Choroid plexus epithelial cell (primary cell): ENCODE measurements at regions not wholly inside any gene's neighbourhood (a gene's known extent, or its start where the extent isn't known, plus 50 kb on each side); places are given as distances from the start of the nearest gene placed in this dataset.
A peak's percentile ranks its signal among the peaks of the same experiment; 100 is the strongest.

Experiments used
- DNase-seq: peaks from one replicate; pipeline ENCODE4 v3.0.0-alpha.2; 2010; ENCODE audit warnings: low read depth
- H3K4me3 ChIP-seq: 2 replicates; pipeline ENCODE4 v1.5.1; 2011; ENCODE audit warnings: low read depth, mild to moderate bottlenecking, control low read depth, low read length, moderate library complexity
- TF ChIP-seq, protein P1 (sequence below): conservative IDR thresholded peaks from 2 replicates; pipeline ENCODE4 v1.5.1; 2011; ENCODE audit warnings: low read depth, mild to moderate bottlenecking, control low read depth, inconsistent platforms, low read length, moderate library complexity

DNA sequence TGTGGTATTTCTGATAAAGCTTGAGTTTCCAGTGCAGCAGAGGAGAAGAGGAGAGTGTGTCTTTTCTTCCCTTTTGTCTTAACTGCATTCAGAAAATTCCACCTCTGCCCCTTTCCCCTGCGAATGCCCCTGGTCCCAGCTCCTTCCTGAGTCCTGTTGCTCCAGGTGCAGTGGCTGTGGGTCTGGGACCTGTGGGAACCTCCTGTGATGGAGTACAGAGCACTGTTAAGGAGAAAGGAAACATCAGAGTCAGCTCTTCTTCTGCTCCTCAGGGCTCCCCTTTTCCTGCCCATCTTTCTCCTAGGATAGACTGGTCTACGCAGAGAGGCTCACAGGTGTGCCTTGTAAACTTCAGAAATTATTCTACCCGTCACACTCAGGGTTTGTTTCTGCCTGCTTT lies 165.8 kb upstream of the ROPN1 start:
- no peak overlapping the region for H3K4me3 ChIP-seq
- DNase-seq: no peak
- TF ChIP-seq, protein P1, sequence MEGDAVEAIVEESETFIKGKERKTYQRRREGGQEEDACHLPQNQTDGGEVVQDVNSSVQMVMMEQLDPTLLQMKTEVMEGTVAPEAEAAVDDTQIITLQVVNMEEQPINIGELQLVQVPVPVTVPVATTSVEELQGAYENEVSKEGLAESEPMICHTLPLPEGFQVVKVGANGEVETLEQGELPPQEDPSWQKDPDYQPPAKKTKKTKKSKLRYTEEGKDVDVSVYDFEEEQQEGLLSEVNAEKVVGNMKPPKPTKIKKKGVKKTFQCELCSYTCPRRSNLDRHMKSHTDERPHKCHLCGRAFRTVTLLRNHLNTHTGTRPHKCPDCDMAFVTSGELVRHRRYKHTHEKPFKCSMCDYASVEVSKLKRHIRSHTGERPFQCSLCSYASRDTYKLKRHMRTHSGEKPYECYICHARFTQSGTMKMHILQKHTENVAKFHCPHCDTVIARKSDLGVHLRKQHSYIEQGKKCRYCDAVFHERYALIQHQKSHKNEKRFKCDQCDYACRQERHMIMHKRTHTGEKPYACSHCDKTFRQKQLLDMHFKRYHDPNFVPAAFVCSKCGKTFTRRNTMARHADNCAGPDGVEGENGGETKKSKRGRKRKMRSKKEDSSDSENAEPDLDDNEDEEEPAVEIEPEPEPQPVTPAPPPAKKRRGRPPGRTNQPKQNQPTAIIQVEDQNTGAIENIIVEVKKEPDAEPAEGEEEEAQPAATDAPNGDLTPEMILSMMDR: no peak

DNA sequence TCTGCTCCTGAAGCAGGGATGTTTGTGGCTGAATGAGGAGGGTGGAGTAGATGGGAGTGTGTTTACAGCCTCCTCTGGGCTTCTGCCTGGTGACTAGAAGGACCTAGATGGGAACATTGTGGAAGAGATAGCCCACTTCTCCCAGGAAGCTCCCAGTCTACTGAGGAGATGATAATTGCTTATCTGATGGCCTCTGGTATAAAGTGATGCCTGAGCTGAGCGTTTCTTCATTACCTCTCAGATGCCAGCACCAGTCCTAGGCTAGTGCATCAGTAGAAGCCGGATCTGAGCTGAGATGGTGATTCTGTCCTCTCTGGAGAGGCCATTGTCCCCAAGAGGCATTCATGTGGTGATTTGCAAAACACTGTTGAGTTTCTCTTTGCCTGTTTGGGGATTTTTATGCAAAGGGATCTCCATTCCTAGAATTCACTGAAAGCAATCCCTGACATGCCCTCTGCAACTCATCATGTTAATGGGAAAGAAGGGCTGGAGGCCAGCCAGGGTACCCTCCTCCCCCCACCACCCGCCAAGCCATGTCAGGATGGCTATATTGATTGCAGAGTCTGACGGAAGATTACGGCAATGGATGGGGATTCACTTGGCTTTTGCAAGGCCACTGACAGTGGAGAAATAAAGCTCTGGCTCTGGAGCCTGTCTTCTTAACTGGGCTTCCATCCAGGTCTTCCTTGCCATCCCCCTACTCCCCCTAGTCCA lies 166.4 kb upstream of the ROPN1 start:
- TF ChIP-seq, protein P1: no peak
- no peak overlapping the region for H3K4me3 ChIP-seq
- no peak for DNase-seq

DNA sequence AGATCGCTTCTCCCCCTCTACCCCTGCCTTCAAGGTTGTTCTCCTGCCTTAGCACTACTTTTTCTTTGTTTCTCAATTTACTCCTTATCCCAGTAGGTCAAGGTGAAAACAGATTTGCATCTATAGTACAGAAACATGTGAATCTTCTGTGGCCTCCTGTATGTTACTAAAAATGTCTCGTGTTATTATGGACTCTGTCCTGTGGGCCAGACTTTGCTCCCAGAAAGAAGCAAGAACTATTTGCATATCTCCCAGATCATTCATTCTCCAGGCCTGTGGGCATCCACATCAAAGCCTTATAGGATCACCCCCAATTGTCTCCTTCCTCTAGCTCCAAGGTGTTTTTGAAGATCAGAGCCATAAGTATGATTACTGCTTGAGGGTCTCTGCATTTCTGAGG lies 169.5 kb upstream of the ROPN1 start:
- no peak overlapping the region for H3K4me3 ChIP-seq
- DNase-seq: no peak
- TF ChIP-seq, protein P1: no peak

DNA sequence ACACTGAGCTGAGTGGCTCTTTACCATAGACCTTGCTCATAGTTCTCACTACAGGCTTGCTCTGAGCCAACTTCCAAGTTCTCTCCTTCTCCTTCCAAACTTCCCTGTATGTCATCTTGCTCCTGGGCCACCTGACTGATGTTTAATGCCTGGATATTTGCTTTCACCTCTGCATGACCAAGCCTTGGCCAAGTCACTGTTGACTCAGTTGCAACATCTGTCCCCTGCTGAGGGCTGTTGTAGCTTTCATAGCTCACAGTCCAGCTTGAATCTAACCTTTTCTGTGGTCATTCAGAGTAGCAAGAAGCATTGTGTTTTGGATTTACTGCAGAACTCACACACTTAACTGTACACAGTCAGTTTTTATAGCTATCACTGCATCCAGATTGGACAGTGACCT lies 171.8 kb upstream of the ROPN1 start:
- TF ChIP-seq, protein P1: no peak
- no peak for DNase-seq
- no peak overlapping the region for H3K4me3 ChIP-seq

DNA sequence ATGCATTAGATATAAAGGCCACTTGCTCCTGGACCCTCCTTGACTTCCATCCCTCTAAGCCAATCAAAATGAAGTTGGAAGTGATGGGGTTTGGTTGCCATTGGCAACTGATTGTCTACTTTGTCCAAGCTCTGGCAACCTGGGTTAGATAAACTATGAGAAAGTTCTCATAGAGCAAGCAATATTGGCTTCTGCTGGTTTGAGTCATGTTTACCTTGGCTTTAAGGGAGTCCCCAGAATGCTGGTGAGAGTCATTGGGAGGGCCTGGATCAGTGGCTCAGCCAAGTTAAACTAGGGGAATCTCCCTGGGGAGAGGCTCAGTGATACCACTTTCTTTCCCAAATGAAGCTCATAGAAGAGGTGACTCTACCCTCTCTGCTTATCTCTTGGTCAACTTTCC lies 176.3 kb upstream of the ROPN1 start:
- no peak overlapping the region for H3K4me3 ChIP-seq
- peak; percentile 2 for DNase-seq
- TF ChIP-seq, protein P1: no peak

DNA sequence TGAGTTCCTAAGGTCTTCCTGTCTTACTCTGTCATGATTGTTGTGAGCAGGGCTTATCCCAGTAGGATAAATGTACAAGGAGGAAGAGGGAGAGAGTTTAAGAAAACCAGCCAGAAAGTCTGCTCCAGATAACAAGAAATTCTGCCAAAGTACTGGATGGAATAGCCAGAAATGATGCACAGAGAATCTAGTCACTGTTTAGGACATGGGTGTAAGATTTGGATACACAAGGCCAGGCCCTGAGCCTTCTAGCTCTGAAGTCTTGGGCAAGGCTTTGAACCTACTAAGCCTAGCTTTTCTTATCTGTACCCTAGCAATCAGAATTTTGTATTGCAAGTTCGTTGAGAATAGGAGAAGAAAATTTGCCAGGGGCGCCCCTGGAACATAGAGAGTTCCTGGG lies 180.4 kb upstream of the ROPN1 start:
- TF ChIP-seq, protein P1: no peak
- DNase-seq: no peak
- no peak overlapping the region for H3K4me3 ChIP-seq

DNA sequence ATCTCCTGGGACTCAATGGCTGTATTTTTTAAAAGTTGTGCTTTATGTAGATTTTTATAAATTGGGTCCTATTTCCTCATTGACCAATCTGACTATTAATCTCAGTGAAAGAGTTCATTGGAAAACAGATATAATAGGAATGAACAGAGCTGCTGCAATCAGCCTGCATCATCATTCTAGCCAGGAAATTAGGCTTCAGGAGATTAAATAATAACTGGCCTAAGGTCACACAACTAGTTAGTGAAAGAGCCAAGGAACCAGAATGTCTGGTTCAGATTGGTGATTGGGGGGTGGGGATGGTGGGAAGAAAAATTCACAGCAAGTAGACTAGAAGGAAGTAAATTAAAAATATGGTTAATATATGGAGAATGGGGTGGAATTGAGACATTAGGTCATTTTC lies 180.9 kb upstream of the ROPN1 start:
- TF ChIP-seq, protein P1: no peak
- no peak overlapping the region for H3K4me3 ChIP-seq
- no peak for DNase-seq
